GM21529 (cell line): ENCODE measurements at regions not wholly inside any gene's neighbourhood (a gene's known extent, or its start where the extent isn't known, plus 50 kb on each side); places are given as distances from the start of the nearest gene placed in this dataset.
"Not testable (repeated sequence)": the region's sequence is repeated elsewhere in the genome, so short reads cannot be mapped to it uniquely, and the experiment has no call there.

Experiments
- ATAC-seq: cut with Tn5 transposase; IDR thresholded peaks from one replicate; pipeline ENCODE4 v1.9.1; 2021; ENCODE audit not compliant: unreplicated experiment

- ATAC-seq, result no peak
Observed at GRCh38 chr13:90928109-90928508, 419.4 kb upstream of the MIR17HG start.

GRCh38 chr13:90933097-90933826 is 414.2 kb upstream of the MIR17HG start:
- ATAC-seq, result no peak

GRCh38 chr13:90934741-90935140 is 412.7 kb upstream of the MIR17HG start:
- no peak for ATAC-seq

- no peak for ATAC-seq
Observed at GRCh38 chr13:90938848-90939247, 408.6 kb upstream of the MIR17HG start.

GRCh38 chr13:90943946-90944345 is 403.5 kb upstream of the MIR17HG start:
- no peak for ATAC-seq

GRCh38 chr13:90945146-90945545 is 402.3 kb upstream of the MIR17HG start:
- not testable (repeated sequence) for ATAC-seq

GRCh38 chr13:90946125-90946524 is 401.4 kb upstream of the MIR17HG start:
- ATAC-seq, result not testable (repeated sequence)

- no peak for ATAC-seq
Observed at GRCh38 chr13:90947976-90948375, 399.5 kb upstream of the MIR17HG start.

- no peak for ATAC-seq
Observed at GRCh38 chr13:90950160-90950559, 397.3 kb upstream of the MIR17HG start.

- ATAC-seq, result no peak
Observed at GRCh38 chr13:90951663-90952062, 395.8 kb upstream of the MIR17HG start.

GRCh38 chr13:90952326-90952725 is 395.2 kb upstream of the MIR17HG start:
- no peak for ATAC-seq

- ATAC-seq, result no peak
Observed at GRCh38 chr13:90954605-90955195, 392.8 kb upstream of the MIR17HG start.

- ATAC-seq, result no peak
Observed at GRCh38 chr13:90956031-90956430, 391.5 kb upstream of the MIR17HG start.

- no peak for ATAC-seq
Observed at GRCh38 chr13:90958866-90959265, 388.6 kb upstream of the MIR17HG start.

GRCh38 chr13:90968166-90968904 is 379.2 kb upstream of the MIR17HG start:
- ATAC-seq, result no peak

GRCh38 chr13:90974249-90974975 is 373.1 kb upstream of the MIR17HG start:
- ATAC-seq, result no peak

GRCh38 chr13:90979059-90979458 is 368.4 kb upstream of the MIR17HG start:
- ATAC-seq, result no peak

GRCh38 chr13:90984756-90985155 is 362.7 kb upstream of the MIR17HG start:
- ATAC-seq, result no peak

GRCh38 chr13:90995001-90995400 is 352.5 kb upstream of the MIR17HG start:
- no peak for ATAC-seq

GRCh38 chr13:90995614-90996013 is 351.9 kb upstream of the MIR17HG start:
- ATAC-seq, result no peak

- no peak for ATAC-seq
Observed at GRCh38 chr13:90997951-90998350, 349.5 kb upstream of the MIR17HG start.
